GM18502 (cell line): ENCODE measurements at regions not wholly inside any gene's neighbourhood (a gene's known extent, or its start where the extent isn't known, plus 50 kb on each side); places are given as distances from the start of the nearest gene placed in this dataset.
"Not testable (repeated sequence)": the region's sequence is repeated elsewhere in the genome, so short reads cannot be mapped to it uniquely, and the experiment has no call there.

Experiments
- ATAC-seq: cut with Tn5 transposase; IDR thresholded peaks from one replicate; pipeline ENCODE4 v1.9.1; 2021; ENCODE audit warnings: mild to moderate bottlenecking; ENCODE audit not compliant: unreplicated experiment, poor library complexity

DNA sequence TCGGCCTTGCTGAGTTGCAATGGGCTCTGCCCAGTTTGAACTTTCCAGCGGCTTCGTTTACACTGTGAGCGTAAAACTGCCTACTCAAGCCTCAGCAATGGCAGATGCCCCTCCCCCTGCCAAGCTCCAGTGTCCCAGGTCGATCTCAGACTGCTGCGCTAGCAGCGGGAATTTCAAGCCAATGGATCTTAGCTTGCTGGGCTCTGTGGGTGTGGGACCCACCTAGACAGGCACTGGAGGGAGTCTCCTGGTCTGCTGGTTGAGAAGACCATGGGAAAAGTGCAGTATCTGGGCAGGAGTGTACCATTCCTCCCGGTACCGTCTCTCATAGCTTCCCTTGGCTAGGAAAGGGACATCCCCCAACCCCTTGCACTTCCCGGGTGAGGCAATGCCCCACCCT is 88.2 kb downstream of the KLHL28 start:
- no peak for ATAC-seq

DNA sequence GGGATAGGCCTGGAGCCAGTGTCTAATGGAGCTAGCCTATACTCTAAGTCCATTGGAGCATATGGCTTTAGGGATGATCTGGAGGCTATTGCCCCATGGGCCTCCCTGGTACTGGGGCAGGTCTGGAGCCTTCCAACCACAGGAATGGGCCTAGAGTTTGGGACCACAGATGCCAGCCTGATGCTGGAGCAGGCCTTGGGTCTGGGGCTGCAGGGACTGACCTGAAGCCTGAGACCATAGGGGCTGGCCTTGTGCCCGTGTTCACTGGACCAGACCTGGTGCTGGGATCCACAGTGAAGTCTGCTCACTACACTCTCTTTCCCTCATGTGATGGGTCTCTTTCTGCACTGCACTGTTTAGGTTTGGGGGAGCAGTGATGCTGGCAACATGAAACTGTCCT is 95.0 kb downstream of the KLHL28 start:
- ATAC-seq, result no peak

DNA sequence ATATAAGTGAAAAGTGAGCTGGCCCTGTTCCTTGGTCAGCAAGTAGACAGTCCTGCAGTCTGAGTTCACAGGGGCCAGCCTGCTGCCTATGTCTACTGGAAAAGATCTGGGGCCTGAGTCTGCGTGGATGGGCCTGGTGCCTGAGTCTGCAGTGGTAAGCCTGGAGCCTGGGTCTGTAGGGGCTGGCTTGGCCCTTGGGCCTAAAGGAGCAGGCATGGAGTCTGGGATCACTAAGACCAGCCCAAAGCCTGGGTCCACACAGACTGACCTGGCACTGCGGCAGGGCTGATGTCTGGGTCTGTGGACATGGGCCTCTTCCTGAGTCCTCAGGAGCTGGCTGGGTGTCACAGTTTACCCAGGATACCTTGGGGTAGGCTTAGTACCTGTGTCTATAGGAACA is 95.4 kb downstream of the KLHL28 start:
- ATAC-seq, result no peak

DNA sequence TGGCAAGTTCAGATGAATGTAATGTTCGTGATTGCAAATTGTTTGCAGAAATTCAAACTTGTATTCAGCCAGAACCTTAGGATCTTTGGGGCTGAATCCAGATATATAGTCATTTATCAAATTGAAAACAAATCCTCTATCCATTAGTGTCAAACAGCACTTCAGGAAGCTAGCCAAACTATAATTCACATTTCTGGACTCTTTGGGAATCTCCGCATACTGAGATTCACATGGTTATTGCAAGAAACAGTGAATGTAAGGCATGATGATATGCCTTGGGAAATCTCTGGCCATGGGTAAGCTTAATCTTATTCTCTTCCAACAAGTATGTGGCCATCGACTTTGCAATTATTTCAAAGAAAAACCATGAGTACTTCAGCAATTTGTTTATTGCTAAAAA is 98.5 kb downstream of the KLHL28 start:
- ATAC-seq, result no peak

DNA sequence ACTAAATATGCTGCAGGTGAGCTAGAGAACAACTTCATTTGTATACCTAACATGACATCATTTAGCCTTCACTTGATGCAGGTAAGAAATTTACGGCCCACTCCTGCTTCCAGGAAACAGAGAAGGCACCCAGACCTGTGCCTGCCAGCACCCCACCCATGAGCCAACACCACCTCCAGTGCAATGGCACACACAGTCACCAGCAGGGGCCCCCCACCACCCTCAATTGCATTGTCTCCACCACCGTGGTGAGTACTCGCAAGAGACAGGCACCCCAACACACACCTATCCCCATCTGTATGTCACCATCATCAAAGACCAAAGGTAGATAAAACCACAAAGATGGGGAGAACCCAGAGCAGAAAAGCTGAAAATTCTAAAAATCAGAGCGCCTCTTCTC is 107.6 kb downstream of the KLHL28 start:
- ATAC-seq, result no peak

DNA sequence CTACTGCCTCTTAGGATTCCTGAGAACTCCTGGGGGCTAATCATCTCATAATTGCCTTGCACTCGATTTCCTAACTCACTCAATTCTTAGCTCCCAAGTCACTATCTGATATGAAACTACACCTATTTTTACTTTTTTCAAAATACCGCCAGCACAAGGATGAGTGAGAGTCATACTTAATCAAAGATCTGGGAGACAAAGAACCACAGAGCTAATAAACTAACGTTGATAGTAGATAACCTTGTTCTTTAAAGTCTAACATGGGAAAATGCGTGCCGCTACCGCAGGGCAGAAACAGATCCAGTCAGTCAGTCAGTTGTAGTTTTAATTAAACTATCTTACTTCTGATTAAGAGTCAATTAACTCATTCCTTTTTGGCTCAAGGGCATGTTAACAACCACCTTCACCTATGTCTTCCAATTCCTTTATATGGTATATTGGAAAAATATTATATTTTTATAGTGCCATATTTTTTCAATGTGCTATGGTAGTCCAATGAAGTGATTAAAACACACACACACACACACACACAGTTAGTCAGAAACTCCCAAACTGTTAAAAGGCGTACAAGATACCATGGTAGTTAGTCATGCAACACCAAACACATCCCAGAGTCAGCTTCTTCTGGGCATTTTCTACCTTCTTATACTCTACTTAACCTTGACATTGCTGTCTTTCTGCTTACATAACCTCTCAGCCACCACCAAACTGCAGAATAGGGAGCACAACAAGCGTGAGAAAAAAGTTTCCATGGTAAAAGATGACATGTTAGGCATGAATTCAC is 114.0 kb downstream of the KLHL28 start:
- no peak for ATAC-seq

DNA sequence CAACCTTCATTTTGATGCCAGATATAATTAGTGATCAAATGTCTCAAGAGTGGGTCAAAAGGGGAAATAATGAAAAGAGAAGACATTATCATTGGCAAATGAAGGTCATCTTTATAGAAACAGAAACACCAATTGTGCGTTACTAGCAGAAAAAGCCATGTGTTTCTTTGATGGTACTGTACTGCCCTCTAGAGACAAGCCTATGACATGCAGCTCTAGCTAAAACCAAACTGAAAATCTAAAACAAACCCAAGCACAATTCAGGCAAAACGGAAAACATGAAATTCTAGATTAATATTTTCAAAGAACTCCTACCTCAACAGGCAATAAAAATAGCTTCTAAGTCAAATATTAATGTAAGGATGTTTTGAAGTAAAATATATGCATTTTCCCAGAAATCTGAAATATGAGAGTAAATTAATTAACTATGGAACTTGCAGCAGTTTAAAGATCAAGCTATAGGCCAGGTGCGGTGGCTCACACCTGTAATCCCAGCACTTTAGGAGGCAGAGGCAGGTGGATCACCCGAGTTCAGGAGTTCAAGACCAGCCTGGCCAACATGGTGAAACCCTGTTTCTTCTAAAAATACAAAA is 115.4 kb downstream of the KLHL28 start:
- ATAC-seq, result peak; percentile 88

DNA sequence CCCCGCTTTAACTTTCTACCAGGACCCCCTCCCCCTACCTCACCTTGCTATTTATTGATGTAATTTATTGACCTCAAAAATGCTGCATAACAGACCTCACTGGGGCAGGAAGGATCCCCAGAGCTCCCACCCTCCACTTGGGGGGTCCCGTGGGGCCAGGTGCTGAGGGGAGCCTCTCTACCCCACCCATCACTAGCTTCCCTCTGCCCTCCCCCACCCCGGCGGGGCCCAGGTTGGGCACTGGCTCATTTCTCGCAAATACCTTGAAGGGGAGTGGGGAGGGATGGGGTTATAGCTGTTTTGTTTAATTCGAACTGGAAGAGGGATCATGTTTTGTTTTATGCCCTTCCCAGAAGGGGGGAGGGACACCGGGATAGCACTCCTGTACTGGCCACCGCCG is 125.8 kb downstream of the KLHL28 start:
- ATAC-seq, result not testable (repeated sequence)

DNA sequence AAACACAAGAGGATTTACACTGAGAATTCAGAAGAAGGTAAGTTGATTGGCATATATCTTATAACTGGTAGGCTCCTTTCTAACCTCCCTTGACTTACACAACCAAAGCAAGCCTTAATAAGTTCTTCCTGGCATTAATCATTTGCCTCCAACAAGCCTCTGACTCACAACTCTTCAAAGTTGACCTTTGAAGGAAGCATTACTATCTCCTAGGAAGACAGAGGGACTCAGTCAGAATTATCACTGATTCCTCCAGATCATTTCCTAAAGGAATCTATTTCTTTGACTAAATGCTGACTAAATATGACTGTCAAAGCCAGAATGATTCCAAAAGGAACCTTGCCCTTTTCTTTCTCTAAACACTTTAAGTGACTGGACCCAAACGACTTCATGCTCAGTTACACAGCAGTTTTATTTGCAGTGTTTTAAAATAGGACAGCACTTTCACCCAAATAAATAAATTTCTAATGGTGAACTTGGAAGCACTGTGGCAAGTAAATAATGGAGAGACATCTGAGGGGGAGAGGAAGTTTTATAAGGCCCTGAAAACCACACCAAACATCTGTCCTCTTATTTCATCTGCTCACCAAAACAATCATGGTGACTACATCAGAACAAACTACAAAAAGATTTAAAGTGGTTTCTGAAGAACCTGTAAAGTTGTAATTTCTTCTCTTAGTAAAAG is 128.2 kb downstream of the KLHL28 start:
- no peak for ATAC-seq

DNA sequence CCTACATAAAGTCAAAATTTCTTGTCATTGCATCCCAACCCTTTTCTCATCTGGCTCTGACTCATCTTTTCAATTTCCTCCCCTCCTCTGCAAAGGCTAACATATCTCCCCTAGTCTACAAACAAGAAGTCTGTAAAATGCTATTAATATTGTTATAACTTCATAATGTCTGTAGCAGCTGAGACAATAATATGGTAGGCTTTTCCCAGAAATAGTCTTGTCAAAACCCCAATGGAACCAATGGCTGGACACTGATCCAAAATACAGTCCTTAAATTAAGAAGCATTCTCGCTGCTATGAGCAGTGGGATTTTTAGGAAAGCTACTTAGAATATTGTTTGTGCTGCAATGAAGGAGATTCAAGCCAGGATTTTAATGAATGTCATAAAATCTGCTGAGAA is 131.4 kb downstream of the KLHL28 start:
- ATAC-seq, result no peak

DNA sequence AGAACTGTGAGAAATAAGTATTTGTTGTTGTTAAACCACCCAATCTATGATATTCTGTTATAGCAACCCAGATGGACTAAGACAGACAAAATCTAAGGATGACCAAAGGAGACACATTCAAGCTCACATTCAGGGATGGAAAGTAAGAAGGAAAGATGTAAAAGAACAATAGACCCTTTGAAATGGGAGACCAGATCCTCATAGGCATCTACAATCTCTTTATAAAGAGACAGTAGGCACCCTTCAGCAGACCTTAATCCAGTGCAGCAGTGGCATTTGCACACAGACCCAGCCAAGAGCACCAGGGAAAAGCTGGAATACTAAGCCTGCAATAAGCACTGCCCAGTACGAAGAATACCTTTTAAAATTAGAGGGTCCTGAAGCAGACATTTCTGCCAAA is 132.7 kb downstream of the KLHL28 start:
- ATAC-seq, result no peak

DNA sequence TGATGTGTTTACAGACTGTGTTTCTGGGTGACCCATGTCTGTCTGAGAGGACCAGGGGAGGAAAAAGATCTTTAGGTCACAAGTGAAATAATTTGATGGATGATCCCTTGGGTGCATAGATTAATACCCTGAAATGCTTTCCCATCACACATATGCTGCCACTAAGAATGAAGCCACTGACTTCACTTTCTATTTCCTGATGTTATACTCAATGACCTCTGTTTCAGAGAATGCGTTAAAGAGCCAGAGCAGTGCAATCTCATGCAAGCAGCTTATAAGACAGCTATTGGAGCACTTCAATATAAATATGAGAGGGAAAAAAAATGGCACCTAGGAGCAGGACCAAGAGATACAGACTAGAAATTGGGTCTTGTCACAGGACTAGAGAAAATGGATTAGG is 133.7 kb downstream of the KLHL28 start:
- no peak for ATAC-seq

DNA sequence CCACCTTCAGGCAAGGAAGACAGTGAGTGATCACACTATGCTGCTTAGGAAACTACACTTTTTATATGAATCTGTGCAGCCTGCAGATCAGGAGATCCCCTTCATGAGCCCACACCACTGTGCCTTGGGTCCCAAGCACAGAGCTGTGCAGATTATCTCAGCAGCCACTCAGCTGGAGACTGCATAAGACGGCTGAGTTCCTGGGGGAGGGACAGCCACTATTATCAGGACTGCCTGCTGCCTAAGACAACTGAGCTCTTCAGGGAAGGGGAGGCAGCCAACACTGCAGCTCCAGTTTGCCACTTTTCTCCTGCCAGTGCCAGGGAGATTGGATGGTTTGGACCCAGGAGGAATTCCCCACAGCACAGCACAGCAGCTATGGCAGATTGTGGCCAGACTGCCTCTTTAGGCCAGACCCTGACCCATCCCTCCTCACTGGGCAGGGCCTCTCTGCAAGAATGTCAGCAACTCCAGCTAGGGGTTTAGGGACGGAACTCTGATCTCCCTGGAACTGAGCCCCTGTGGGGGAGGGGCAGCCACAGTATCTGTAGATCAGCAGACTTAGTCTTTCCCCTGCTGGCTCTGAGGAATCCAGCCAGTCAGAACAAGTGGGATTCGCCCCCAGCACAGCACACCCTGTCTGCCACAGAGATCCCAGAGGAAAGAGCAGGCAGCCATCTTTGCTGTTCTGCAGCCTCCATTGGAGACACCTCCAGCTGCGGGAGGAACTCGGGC is 141.3 kb downstream of the KLHL28 start:
- ATAC-seq, result no peak

DNA sequence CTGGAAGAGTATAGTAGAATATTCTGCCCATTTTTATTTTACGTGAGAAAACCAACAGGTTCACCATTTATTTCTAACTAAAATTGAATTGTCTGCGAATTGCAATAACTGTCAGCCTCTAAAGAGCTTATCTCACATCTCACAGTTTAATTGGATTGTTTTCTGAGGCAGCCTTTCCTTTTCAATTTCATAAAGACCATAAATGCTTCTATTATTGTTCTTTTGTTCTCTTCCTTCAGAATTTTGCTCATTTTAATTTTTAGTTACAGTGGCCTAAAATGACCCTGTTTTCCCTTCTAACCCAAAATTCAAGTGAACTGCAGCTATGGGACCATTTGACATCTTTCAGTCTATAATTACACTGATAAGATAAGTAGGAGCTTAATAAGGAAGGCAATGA is 147.6 kb downstream of the KLHL28 start:
- no peak for ATAC-seq

DNA sequence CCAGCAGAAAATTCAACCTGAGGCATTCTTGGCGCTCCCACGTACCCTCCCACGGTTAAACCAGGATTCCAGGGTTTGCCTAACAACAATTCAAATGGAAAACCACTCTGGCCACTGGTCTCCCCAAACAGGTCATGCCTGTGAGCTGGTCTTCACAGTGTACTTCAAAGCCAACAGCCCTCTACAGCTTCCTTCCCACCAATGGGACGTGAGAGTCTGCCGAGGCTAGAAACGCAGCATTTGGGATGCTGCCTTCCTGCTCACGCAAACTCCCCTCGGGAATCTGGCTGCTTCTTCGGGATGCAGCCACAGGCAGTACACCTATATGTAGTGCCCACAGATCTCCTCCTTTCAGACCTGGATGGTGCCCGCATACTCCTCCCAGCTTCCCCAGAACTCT is 149.1 kb downstream of the KLHL28 start:
- ATAC-seq, result no peak

DNA sequence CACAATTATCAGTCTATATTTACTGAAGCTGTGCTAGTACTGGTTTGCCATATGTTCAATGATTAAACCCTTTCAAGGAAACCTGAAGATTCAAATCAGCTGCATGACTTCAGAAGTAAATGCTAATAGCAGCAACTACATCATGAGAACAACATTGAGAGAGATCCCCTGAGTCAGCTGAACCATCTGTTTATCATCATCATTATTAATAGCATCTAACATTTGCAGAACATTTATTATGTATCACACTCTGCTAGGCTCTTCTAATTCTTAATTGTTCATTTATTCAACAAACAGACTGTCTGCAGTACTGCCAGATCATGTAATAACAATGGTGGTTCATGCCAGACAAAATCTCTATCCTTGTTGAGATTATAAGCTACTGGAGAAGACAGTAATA is 157.4 kb downstream of the KLHL28 start:
- ATAC-seq, result no peak

DNA sequence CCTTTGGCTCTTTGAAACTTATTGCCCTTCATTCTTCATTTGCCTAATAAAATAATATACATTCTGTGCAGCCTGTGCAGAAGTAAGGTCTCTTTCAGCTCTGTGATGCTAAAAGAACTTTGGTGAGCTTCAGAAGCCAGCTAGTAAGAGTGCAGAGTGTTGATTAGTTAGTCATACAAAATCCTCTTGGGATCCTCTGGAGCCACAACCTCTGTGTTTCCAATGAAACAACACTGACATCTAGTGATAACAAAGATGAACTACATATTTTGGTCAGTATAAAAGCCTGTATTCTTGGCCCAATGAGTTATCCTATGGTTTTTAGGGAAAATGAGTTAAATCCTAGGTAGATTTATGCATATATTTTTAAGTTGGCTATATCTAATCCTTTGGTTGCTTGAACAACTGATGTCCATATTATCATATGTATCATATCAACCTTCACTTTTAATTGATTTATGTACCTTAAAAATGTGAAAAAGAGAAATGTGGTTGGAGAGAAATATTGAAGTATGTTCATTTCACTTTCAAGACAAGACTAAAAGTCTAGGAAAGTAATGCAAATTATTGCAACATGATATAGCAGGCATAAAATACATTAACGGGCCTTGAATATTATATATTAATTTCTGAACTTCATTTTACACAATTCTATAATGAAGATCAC is 158.4 kb downstream of the KLHL28 start:
- peak; percentile 90 for ATAC-seq

DNA sequence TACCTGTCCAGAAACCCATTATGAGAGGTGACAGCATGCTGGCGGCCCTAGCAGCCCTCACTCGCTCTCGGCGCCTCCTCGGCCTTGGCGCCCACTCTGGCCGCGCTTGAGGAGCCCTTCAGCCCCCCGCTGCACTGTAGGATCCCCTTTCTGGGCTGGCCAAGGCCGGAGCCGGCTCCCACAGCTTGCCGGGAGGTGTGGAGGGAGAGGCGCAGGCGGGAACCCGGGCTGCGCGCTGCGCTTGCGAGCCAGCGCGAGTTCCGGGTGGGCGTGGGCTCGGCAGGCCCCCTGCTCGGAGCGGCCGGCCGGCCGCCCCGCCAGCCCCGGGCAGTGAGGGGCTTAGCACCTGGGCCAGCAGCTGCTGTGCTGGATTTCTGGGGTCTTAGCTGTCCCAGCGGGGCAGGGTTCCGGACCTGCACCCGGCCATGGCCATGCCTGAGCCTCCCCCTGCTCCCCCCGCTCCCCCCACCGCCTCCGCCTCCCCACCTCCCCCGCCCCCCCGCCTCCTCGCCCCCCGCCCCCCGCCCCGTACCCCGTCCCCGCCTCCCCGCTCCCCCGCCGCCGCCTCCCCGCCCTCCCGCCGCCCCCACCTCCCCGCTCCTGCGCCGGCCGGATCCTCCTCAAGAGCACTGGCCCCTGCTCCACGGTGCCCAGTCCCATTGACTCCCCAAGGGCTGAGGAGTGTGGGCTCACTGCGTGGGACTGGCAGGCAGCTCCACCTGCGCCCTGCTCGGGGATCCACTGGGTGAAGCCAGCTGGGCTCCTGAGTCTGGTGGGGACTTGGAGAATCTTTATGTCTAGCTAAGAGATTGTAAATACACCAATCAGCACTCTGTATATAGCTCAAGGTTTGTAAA is 163.1 kb downstream of the KLHL28 start:
- ATAC-seq, result no peak

DNA sequence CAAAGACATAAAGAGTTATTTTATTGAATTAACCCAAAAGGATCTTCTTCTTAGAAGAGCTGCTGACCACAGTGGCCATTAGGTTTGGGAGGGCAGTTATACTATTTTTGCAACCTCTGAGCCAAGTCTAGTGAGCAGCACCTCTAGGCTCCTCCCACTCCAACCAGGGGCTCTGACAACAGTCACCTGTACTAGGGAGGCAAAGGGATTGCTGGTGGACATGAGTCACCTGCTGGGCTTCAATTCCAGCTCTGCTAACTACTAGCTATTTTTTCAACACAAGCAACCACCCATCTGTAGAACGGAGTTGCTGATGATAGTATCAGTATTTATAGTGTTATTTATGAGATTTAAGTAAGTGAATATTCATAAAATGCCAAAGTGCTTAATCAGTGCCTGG is 166.0 kb downstream of the KLHL28 start:
- no peak for ATAC-seq

DNA sequence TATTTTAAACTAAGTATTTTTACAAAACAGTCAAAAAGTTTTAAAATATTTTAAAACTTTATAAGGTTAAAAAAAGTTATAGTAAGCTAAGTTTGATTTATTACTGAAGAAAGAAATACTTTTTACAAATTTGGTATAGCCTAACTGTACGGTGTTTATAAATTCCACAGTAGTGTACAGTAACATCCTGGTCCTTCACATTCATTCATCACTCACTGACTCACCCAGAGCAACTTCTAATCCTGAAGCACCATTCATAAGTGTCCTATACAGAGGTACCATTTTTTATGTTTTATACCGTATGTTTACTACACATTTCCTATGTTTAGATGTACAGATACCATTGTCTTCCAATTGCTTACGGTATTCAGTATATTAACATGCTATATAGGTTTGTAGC is 170.0 kb downstream of the KLHL28 start:
- ATAC-seq, result no peak
